A673 (cell line): ENCODE measurements at regions not wholly inside any gene's neighbourhood (a gene's known extent, or its start where the extent isn't known, plus 50 kb on each side); places are given as distances from the start of the nearest gene placed in this dataset.

ENCODE experiments used
- BruUV-seq: library from RNA; stranded (reverse); fragments of 400-500 nt; replicated peaks from 2 replicates; lab custom pipeline; 2021; lab: Mats Ljungman, UMichigan
- CTCF ChIA-PET: fragments of 300-600 bp; sonication (Branson Sonifier 250); formaldehyde crosslinking; loops from one replicate; lab custom pipeline; 2022; ENCODE audit warnings: antibody characterized with exemption; lab: Charles Lee
- POLR2A ChIA-PET: fragments of 300-600 bp; sonication (Branson Sonifier 250); formaldehyde crosslinking; loops from one replicate; lab custom pipeline; 2022; ENCODE audit warnings: antibody characterized with exemption; ENCODE audit not compliant: low non-redundant PET; lab: Charles Lee
- DNase-seq: peaks from one replicate; pipeline ENCODE4 v3.0.0-alpha.2; 2015; ENCODE audit warnings: low spot score
- H3K27ac ChIP-seq: fragments of 200-600 bp; sonication (generic); 2 replicates; pipeline ENCODE4 v1.5.1; 2016; ENCODE audit warnings: mixed run types, low read depth, mild to moderate bottlenecking, mixed read lengths, antibody characterized with exemption, low read length; ENCODE audit not compliant: poor library complexity, severe bottlenecking
- H3K27me3 ChIP-seq: fragments of 200-600 bp; sonication (generic); replicated peaks from 2 replicates; pipeline ENCODE4 v1.6.1; 2017; ENCODE audit warnings: mixed run types, low read depth, mild to moderate bottlenecking, mixed read lengths, antibody characterized with exemption, low read length; ENCODE audit not compliant: insufficient read depth, poor library complexity
- H3K36me3 ChIP-seq: fragments of 200-600 bp; sonication (generic); 2 replicates; pipeline ENCODE4 v1.6.1; 2016; ENCODE audit warnings: mixed run types, mild to moderate bottlenecking, mixed read lengths, antibody characterized with exemption, low read length; ENCODE audit not compliant: insufficient read depth, poor library complexity, severe bottlenecking
- H3K4me1 ChIP-seq: fragments of 200-600 bp; sonication (generic); 2 replicates; pipeline ENCODE4 v1.6.1; 2017; ENCODE audit warnings: mixed run types, mild to moderate bottlenecking, mixed read lengths, antibody characterized with exemption, low read length; ENCODE audit not compliant: insufficient read depth, poor library complexity, severe bottlenecking
- H3K4me3 ChIP-seq: fragments of 200-600 bp; sonication (generic); 2 replicates; pipeline ENCODE4 v1.5.1; 2016; ENCODE audit warnings: low read depth, mixed run types, mild to moderate bottlenecking, mixed read lengths, low read length; ENCODE audit not compliant: poor library complexity, severe bottlenecking
- H3K9me3 ChIP-seq: fragments of 200-600 bp; sonication (generic); 2 replicates; pipeline ENCODE4 v1.6.1; 2016; ENCODE audit warnings: mixed run types, low read depth, mild to moderate bottlenecking, mixed read lengths, antibody characterized with exemption, low read length; ENCODE audit not compliant: poor library complexity, severe bottlenecking
- EZH2 ChIP-seq: fragments of 200-600 bp; sonication (generic); IDR thresholded peaks from 2 replicates; pipeline ENCODE4 v1.6.1; 2017; ENCODE audit warnings: borderline replicate concordance, low read depth, mild to moderate bottlenecking, mixed read lengths, antibody characterized with exemption, low read length; ENCODE audit not compliant: poor library complexity, severe bottlenecking
- intact Hi-C: fragments of 100-400 bp; cut with micrococcal nuclease; formaldehyde crosslinking; loops from one replicate; pipeline ENCODE4 v1.10.0; 2022; ENCODE audit not compliant: unreplicated experiment
- TF ChIP-seq, protein P1 (sequence below): fragments of 300-800, 200-600 bp; sonication (generic); conservative IDR thresholded peaks from 2 replicates; pipeline ENCODE4 v1.5.1; 2017; ENCODE audit warnings: low read depth, mild to moderate bottlenecking, antibody characterized with exemption, low read length, moderate library complexity, mixed read lengths

DNA sequence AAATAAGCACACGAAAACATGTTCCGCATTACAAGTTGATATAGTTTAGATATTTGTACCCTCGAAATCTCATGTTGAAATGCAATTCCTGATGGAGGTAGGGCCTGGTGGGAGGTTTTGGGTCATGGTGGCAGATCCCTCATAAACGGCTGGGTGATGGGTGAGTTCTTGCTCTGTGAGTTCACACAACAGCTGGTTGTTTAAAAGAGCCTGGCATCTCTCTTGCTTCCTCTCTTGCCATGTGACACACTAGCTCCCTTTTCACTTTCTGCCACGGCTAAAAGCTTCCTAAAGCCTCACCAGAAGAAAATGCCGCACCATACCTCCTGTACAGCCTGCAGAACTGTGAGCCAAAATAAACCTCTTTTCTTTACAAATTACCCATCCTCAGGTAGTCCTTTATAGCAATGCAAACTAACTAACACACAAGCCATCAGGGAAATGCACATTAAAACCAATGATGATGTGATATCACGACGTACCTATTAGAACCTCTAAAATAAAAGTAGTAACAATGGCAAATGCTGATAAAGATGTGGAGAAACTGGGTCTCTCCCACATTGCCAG, 188.5 kb downstream of the ANAPC1 start:
- H3K9me3 ChIP-seq = peaks cover 13% of the 10 kb centered on the region
- H3K36me3 ChIP-seq = no peaks in the 10 kb centered on the region
- intact Hi-C loops = loop anchor here (10.0 kb wide), 1 partner anchor 71 kb away; no protein-coding TSS in a partner anchor
- ChIA-PET POLR2A (no interaction called here), CTCF (interaction anchor here (0.7 kb wide), 1 partner anchor 578 kb away, joined by 3 read pairs; no protein-coding TSS in a partner anchor)
- no peak for TF ChIP-seq EZH2
- TF ChIP-seq, protein P1, sequence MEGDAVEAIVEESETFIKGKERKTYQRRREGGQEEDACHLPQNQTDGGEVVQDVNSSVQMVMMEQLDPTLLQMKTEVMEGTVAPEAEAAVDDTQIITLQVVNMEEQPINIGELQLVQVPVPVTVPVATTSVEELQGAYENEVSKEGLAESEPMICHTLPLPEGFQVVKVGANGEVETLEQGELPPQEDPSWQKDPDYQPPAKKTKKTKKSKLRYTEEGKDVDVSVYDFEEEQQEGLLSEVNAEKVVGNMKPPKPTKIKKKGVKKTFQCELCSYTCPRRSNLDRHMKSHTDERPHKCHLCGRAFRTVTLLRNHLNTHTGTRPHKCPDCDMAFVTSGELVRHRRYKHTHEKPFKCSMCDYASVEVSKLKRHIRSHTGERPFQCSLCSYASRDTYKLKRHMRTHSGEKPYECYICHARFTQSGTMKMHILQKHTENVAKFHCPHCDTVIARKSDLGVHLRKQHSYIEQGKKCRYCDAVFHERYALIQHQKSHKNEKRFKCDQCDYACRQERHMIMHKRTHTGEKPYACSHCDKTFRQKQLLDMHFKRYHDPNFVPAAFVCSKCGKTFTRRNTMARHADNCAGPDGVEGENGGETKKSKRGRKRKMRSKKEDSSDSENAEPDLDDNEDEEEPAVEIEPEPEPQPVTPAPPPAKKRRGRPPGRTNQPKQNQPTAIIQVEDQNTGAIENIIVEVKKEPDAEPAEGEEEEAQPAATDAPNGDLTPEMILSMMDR = no peak
- H3K27me3 ChIP-seq = no peaks in the 10 kb centered on the region
- DNase-seq = no peak
- H3K4me3 ChIP-seq = no peak overlapping the region
- BruUV-seq = no TSS peak
- peaks cover 19% of the 10 kb centered on the region for H3K4me1 ChIP-seq
- H3K27ac ChIP-seq = peak overlapping the region; percentile 15

DNA sequence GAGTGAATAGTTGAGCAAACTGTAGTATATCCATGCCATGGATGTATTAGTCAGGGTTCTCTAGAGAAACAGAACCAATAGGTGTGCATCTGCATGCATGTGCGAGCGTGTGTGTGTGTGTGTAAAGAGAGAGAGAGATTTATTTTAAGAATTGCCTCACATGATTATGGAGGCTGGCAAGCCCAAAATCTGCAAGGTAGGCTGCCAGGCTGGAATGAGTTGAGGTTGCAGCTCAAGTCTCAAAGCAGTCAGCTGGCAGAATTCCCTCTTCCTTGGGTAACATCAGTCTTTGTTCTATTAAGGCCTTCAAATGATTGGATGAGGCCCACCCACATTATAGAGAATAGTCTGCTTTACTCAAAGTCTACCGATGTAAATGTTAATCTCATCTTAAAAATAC, 187.8 kb downstream of the ANAPC1 start:
- no peaks in the 10 kb centered on the region for H3K36me3 ChIP-seq
- H3K4me1 ChIP-seq = peaks cover 19% of the 10 kb centered on the region
- ChIA-PET CTCF (no interaction called here), POLR2A (no interaction called here)
- H3K4me3 ChIP-seq = no peak overlapping the region
- DNase-seq = no peak
- no peaks in the 10 kb centered on the region for H3K27me3 ChIP-seq
- H3K9me3 ChIP-seq = peaks cover 13% of the 10 kb centered on the region
- TF ChIP-seq, protein P1 = no peak
- no peak for TF ChIP-seq EZH2
- intact Hi-C loops = loop anchor here (10.0 kb wide), 1 partner anchor 71 kb away; no protein-coding TSS in a partner anchor
- no peak overlapping the region for H3K27ac ChIP-seq
- BruUV-seq = no TSS peak

DNA sequence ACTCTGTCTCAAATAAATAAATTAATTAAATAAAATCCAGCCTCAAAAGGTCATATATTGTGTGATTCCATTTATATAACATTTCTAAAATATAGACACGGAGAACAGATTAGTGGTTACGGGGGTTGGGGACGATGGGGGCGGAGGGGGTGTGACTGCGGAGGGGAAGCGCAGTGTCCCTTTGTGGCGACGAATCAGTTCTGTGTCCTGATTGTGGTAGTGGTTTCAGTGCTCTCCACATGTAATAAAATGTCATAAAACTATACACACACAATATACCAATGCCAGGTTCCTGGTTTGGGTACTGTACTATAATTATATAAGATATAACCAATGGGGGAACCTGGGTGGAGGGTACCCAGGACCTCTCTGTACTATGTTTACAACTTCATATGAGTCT, 186.4 kb downstream of the ANAPC1 start:
- Histone ChIP-seq H3K27ac (peak overlapping the region; percentile 86), H3K4me1 (peaks cover 19% of the 10 kb centered on the region), H3K27me3 (no peaks in the 10 kb centered on the region), H3K9me3 (peaks cover 13% of the 10 kb centered on the region), H3K36me3 (no peaks in the 10 kb centered on the region), H3K4me3 (no peak overlapping the region)
- ChIA-PET CTCF (interaction anchor here (2.4 kb wide), 1 partner anchor 577 kb away, joined by 8 read pairs; the partner anchor contains the start of gene BCL2L11), POLR2A (no interaction called here)
- intact Hi-C loops = loop anchor here (10.0 kb wide), 1 partner anchor 73 kb away; no protein-coding TSS in a partner anchor
- BruUV-seq = no TSS peak
- no peak for TF ChIP-seq EZH2
- TF ChIP-seq, protein P1 = no peak
- DNase-seq = no peak
